Smooth muscle cell (in vitro differentiated cells): ENCODE measurements at regions not wholly inside any gene's neighbourhood (a gene's known extent, or its start where the extent isn't known, plus 50 kb on each side); places are given as distances from the start of the nearest gene placed in this dataset.

Experiments
- DNase-seq: peaks from one replicate; lab custom pipeline; 2025; ENCODE audit not compliant: unreplicated experiment; lab: John Stamatoyannopoulos, UW
- H2AFZ ChIP-seq: fragments of 200-600 bp; sonication (generic); 2 replicates; pipeline ENCODE4 v1.6.0; 2016; ENCODE audit warnings: antibody characterized with exemption, low read depth, mild to moderate bottlenecking
- H3F3A ChIP-seq: fragments of 200-600 bp; sonication (generic); 2 replicates; pipeline ENCODE4 v1.6.0; 2017; ENCODE audit warnings: antibody characterized with exemption, low read depth
- H3K27ac ChIP-seq: fragments of 200-600 bp; sonication (generic); 2 replicates; pipeline ENCODE4 v1.5.1; 2016; ENCODE audit warnings: low read depth, mild to moderate bottlenecking
- H3K27me3 ChIP-seq: fragments of 200-600 bp; sonication (generic); 2 replicates; pipeline ENCODE4 v1.6.1; 2016; ENCODE audit warnings: low read depth, mild to moderate bottlenecking
- H3K36me3 ChIP-seq: fragments of 200-600 bp; sonication (generic); 2 replicates; pipeline ENCODE4 v1.5.1; 2016; ENCODE audit warnings: low read depth
- H3K4me1 ChIP-seq: fragments of 200-600 bp; sonication (generic); 2 replicates; pipeline ENCODE4 v1.5.1; 2016; ENCODE audit warnings: low read depth
- H3K4me2 ChIP-seq: fragments of 200-600 bp; sonication (generic); 2 replicates; pipeline ENCODE4 v1.6.0; 2016; ENCODE audit warnings: mild to moderate bottlenecking
- H3K4me3 ChIP-seq: fragments of 200-600 bp; sonication (generic); 2 replicates; pipeline ENCODE4 v1.5.1; 2016; ENCODE audit warnings: mild to moderate bottlenecking
- H3K79me2 ChIP-seq: fragments of 200-600 bp; sonication (generic); 2 replicates; pipeline ENCODE4 v1.6.0; 2016; ENCODE audit warnings: low read depth, mild to moderate bottlenecking
- H3K9ac ChIP-seq: fragments of 200-600 bp; sonication (generic); 2 replicates; pipeline ENCODE4 v1.6.0; 2016; ENCODE audit warnings: low read depth
- H3K9me3 ChIP-seq: fragments of 200-600 bp; sonication (generic); replicated peaks from 2 replicates; pipeline ENCODE4 v1.5.1; 2016; ENCODE audit warnings: low read depth
- H4K20me1 ChIP-seq: fragments of 200-600 bp; sonication (generic); 2 replicates; pipeline ENCODE4 v1.6.0; 2016; ENCODE audit warnings: low read depth
- CTCF ChIP-seq: fragments of 200-600 bp; sonication (generic); IDR thresholded peaks from 2 replicates; pipeline ENCODE4 v1.5.1; 2017; ENCODE audit warnings: borderline replicate concordance, mild to moderate bottlenecking, antibody characterized with exemption; ENCODE audit not compliant: insufficient read depth, poor library complexity, severe bottlenecking
- WGBS: methylation state at CpG from one replicate; pipeline ENCODE4 v1.1.7; 2016; ENCODE audit warnings: low lambda C conversion rate; 5-methylcytosine and 5-hydroxymethylcytosine counted together

GRCh38 chr5:17816505-17816904 is 182.2 kb downstream of the TAF11L14 start:
- Histone ChIP-seq H3K9me3 (no peaks in the 10 kb centered on the region), H4K20me1 (no peaks in the 10 kb centered on the region), H3K4me1 (no peaks in the 10 kb centered on the region), H3K4me2 (no peak overlapping the region), H3K36me3 (no peaks in the 10 kb centered on the region), H2AFZ (no peak overlapping the region), H3K79me2 (no peaks in the 10 kb centered on the region), H3F3A (no peaks in the 10 kb centered on the region), H3K9ac (no peak overlapping the region), H3K4me3 (no peak overlapping the region), H3K27ac (no peak overlapping the region), H3K27me3 (peaks cover 12% of the 10 kb centered on the region)
- DNase-seq = no peak
- 91% methylated on average over 1 of the region's 1 CpG for WGBS
- no peak for TF ChIP-seq CTCF

- no peak overlapping the region for H3K27ac ChIP-seq
- no peaks in the 10 kb centered on the region for H3K36me3 ChIP-seq
- H3K9me3 ChIP-seq = no peaks in the 10 kb centered on the region
- H2AFZ ChIP-seq = no peak overlapping the region
- H3K27me3 ChIP-seq = peaks cover 15% of the 10 kb centered on the region
- DNase-seq = no peak
- H3K79me2 ChIP-seq = no peaks in the 10 kb centered on the region
- no peak overlapping the region for H3K4me3 ChIP-seq
- no peaks in the 10 kb centered on the region for H4K20me1 ChIP-seq
- H3K9ac ChIP-seq = no peak overlapping the region
- H3K4me1 ChIP-seq = no peaks in the 10 kb centered on the region
- H3F3A ChIP-seq = no peaks in the 10 kb centered on the region
- 78% methylated on average over 2 of the region's 2 CpGs for WGBS
- TF ChIP-seq CTCF = no peak
- no peak overlapping the region for H3K4me2 ChIP-seq
Measured at GRCh38 chr5:17816944-17817343, 182.7 kb downstream of the TAF11L14 start.

GRCh38 chr5:17817990-17818389 is 183.7 kb downstream of the TAF11L14 start:
- Histone ChIP-seq H4K20me1 (no peaks in the 10 kb centered on the region), H3K4me1 (no peaks in the 10 kb centered on the region), H2AFZ (no peak overlapping the region), H3K9me3 (no peaks in the 10 kb centered on the region), H3K27me3 (peaks cover 15% of the 10 kb centered on the region), H3K79me2 (no peaks in the 10 kb centered on the region), H3K4me2 (no peak overlapping the region), H3K27ac (no peak overlapping the region), H3K36me3 (no peaks in the 10 kb centered on the region), H3K4me3 (no peak overlapping the region), H3K9ac (no peak overlapping the region), H3F3A (no peaks in the 10 kb centered on the region)
- TF ChIP-seq CTCF = no peak
- no peak for DNase-seq

GRCh38 chr5:17819783-17820182 is 185.5 kb downstream of the TAF11L14 start:
- Histone ChIP-seq H3K27ac (no peak overlapping the region), H3F3A (no peaks in the 10 kb centered on the region), H3K79me2 (no peaks in the 10 kb centered on the region), H3K4me1 (no peaks in the 10 kb centered on the region), H3K4me3 (no peak overlapping the region), H3K27me3 (peaks cover 15% of the 10 kb centered on the region), H3K9ac (no peak overlapping the region), H2AFZ (no peak overlapping the region), H4K20me1 (no peaks in the 10 kb centered on the region), H3K9me3 (no peaks in the 10 kb centered on the region), H3K36me3 (no peaks in the 10 kb centered on the region), H3K4me2 (no peak overlapping the region)
- no peak for DNase-seq
- no peak for TF ChIP-seq CTCF
- 85% methylated on average over 5 of the region's 5 CpGs for WGBS
